Neural cell (in vitro differentiated cells): ENCODE measurements at regions not wholly inside any gene's neighbourhood (a gene's known extent, or its start where the extent isn't known, plus 50 kb on each side); places are given as distances from the start of the nearest gene placed in this dataset.

ENCODE experiments used
- H2AFZ ChIP-seq: fragments of 200-600, 300-800 bp; sonication (generic), shearing (Covaris generic); 2 replicates; pipeline ENCODE4 v1.6.0; 2014; ENCODE audit warnings: low read depth, mild to moderate bottlenecking, antibody characterized with exemption, low read length, moderate library complexity
- H3F3A ChIP-seq: fragments of 200-600 bp; shearing (Covaris generic); 2 replicates; pipeline ENCODE4 v1.6.1; 2016; ENCODE audit warnings: mild to moderate bottlenecking, moderate library complexity, mixed read lengths, antibody characterized with exemption, low read length; ENCODE audit not compliant: insufficient read depth, poor library complexity, severe bottlenecking
- H3K27ac ChIP-seq: fragments of 200-600, 300-800 bp; sonication (generic), shearing (Covaris generic); 2 replicates; pipeline ENCODE4 v1.5.1; 2014; ENCODE audit warnings: mild to moderate bottlenecking, low read length, moderate library complexity
- H3K27me3 ChIP-seq: fragments of 300-800, 200-600 bp; sonication (generic), shearing (Covaris generic); 2 replicates; pipeline ENCODE4 v1.6.0; 2014; ENCODE audit warnings: mild to moderate bottlenecking, low read depth, low read length, moderate library complexity; ENCODE audit not compliant: insufficient read depth
- H3K36me3 ChIP-seq: fragments of 300-800, 200-600 bp; sonication (generic), shearing (Covaris generic); 2 replicates; pipeline ENCODE4 v1.5.1; 2014; ENCODE audit warnings: mild to moderate bottlenecking, antibody characterized with exemption, low read length, moderate library complexity; ENCODE audit not compliant: insufficient read depth
- H3K4me2 ChIP-seq: fragments of 300-800, 200-600 bp; sonication (generic), shearing (Covaris generic); 2 replicates; pipeline ENCODE4 v1.6.0; 2014; ENCODE audit warnings: mild to moderate bottlenecking, low read length
- H3K4me3 ChIP-seq: fragments of 300-800, 200-600 bp; sonication (generic), shearing (Covaris generic); 2 replicates; pipeline ENCODE4 v1.5.1; 2014; ENCODE audit warnings: mild to moderate bottlenecking, low read length, moderate library complexity
- H3K79me2 ChIP-seq: fragments of 200-600 bp; shearing (Covaris generic); replicated peaks from 2 replicates; pipeline ENCODE4 v1.6.0; 2014; ENCODE audit warnings: mild to moderate bottlenecking, low read length, moderate library complexity; ENCODE audit not compliant: insufficient read depth
- H3K9ac ChIP-seq: fragments of 300-800, 200-600 bp; sonication (generic), shearing (Covaris generic); 2 replicates; pipeline ENCODE4 v1.6.1; 2016; ENCODE audit warnings: mild to moderate bottlenecking, low read length, mixed read lengths
- H3K9me2 ChIP-seq: fragments of 200-600 bp; shearing (Covaris generic); 2 replicates; pipeline ENCODE4 v1.6.1; 2016; ENCODE audit warnings: mild to moderate bottlenecking, low read length, mixed read lengths; ENCODE audit not compliant: insufficient read depth
- H3K9me3 ChIP-seq: fragments of 200-600, 300-800 bp; sonication (generic), shearing (Covaris generic); 2 replicates; pipeline ENCODE4 v1.6.1; 2016; ENCODE audit warnings: mild to moderate bottlenecking, mixed run types, low read length, moderate library complexity, mixed read lengths
- H4K20me1 ChIP-seq: fragments of 200-600 bp; shearing (Covaris generic); 2 replicates; pipeline ENCODE4 v1.6.1; 2016; ENCODE audit warnings: mild to moderate bottlenecking, mixed run types; ENCODE audit not compliant: insufficient read depth
- EP300 ChIP-seq: fragments of 450-650 bp; conservative IDR thresholded peaks from 2 replicates; pipeline ENCODE4 v1.6.1; 2014; ENCODE audit warnings: antibody characterized with exemption, mild to moderate bottlenecking, moderate library complexity; ENCODE audit not compliant: poor library complexity, severe bottlenecking
- EZH2 ChIP-seq: fragments of 200-600, 300-800 bp; shearing (Covaris generic), sonication (generic); IDR thresholded peaks from 2 replicates; pipeline ENCODE4 v1.6.1; 2014; ENCODE audit warnings: antibody characterized with exemption, low read length, borderline replicate concordance, mild to moderate bottlenecking; ENCODE audit not compliant: insufficient read depth, poor library complexity, severe bottlenecking
- MXI1 ChIP-seq: fragments of 450-650 bp; conservative IDR thresholded peaks from 2 replicates; pipeline ENCODE4 v1.6.1; 2014; ENCODE audit warnings: antibody characterized with exemption, mild to moderate bottlenecking; ENCODE audit not compliant: poor library complexity, severe bottlenecking
- POLR2AphosphoS5 ChIP-seq: IDR thresholded peaks from 2 replicates; pipeline ENCODE4 v1.6.1; 2012
- RAD21 ChIP-seq: fragments of 450-650 bp; conservative IDR thresholded peaks from 2 replicates; pipeline ENCODE4 v1.6.1; 2014; ENCODE audit warnings: antibody characterized with exemption, mild to moderate bottlenecking, moderate library complexity
- SMC3 ChIP-seq: fragments of 450-650 bp; conservative IDR thresholded peaks from 2 replicates; pipeline ENCODE4 v1.6.1; 2014; ENCODE audit warnings: antibody characterized with exemption, mild to moderate bottlenecking, moderate library complexity; ENCODE audit not compliant: poor library complexity
- TAF1 ChIP-seq: IDR thresholded peaks from 2 replicates; pipeline ENCODE4 v1.6.1; 2012; ENCODE audit warnings: low read depth
- TF ChIP-seq, protein P1 (sequence below): IDR thresholded peaks from 2 replicates; pipeline ENCODE4 v1.6.1; 2012; ENCODE audit warnings: borderline replicate concordance
- TF ChIP-seq, protein P2 (sequence below): fragments of 450-650 bp; IDR thresholded peaks from 2 replicates; pipeline ENCODE4 v1.5.1; 2014; ENCODE audit warnings: antibody characterized with exemption, mild to moderate bottlenecking, moderate library complexity; ENCODE audit not compliant: poor library complexity, severe bottlenecking

DNA sequence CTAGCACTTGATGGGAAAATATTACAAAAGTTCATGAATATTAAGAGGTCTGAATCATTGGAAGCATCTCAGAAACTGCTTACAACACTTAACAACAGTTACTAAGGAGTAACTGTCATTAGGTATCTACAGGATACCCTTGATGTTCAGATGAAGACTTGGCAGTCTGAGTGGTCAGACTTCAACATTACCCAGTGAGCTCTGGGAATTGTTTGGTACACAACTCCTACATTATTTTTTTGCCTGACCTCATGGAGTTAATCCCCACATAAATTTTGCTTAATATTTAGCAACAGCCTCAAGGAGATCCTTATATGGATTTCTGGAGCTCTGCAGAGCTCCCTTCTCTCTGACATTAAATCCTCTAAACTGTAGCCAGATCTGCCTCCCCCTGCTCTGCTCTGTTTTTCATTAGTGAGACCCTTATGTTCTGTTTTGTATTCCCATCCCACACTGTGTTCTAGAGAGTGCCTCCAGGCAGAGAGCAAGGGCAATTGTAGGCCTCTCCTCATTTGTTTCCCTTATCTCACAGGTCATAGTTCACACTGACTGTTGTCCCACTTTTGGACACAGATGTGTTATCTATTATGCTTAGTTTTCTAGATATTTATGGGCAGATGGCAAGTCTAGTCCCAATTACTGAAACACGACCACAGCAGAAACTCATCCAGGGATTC lies 368.8 kb downstream of the GASK1B start:
- no peak overlapping the region for H3K9ac ChIP-seq
- no peaks in the 10 kb centered on the region for H3K36me3 ChIP-seq
- H3K27me3 ChIP-seq, result no peaks in the 10 kb centered on the region
- no peak overlapping the region for H3K27ac ChIP-seq
- no peak overlapping the region for H2AFZ ChIP-seq
- H3K4me2 ChIP-seq, result no peak overlapping the region
- H3K79me2 ChIP-seq, result no peaks in the 10 kb centered on the region
- H3K9me2 ChIP-seq, result no peaks in the 10 kb centered on the region
- no peaks in the 10 kb centered on the region for H4K20me1 ChIP-seq
- H3K9me3 ChIP-seq, result peaks cover 6% of the 10 kb centered on the region
- no peaks in the 10 kb centered on the region for H3F3A ChIP-seq
- H3K4me3 ChIP-seq, result no peak overlapping the region
- TF ChIP-seq EP300 (no peak), SMC3 (no peak), MXI1 (no peak), POLR2AphosphoS5 (no peak), TAF1 (no peak), RAD21 (no peak), EZH2 (no peak)
- TF ChIP-seq, protein P1, sequence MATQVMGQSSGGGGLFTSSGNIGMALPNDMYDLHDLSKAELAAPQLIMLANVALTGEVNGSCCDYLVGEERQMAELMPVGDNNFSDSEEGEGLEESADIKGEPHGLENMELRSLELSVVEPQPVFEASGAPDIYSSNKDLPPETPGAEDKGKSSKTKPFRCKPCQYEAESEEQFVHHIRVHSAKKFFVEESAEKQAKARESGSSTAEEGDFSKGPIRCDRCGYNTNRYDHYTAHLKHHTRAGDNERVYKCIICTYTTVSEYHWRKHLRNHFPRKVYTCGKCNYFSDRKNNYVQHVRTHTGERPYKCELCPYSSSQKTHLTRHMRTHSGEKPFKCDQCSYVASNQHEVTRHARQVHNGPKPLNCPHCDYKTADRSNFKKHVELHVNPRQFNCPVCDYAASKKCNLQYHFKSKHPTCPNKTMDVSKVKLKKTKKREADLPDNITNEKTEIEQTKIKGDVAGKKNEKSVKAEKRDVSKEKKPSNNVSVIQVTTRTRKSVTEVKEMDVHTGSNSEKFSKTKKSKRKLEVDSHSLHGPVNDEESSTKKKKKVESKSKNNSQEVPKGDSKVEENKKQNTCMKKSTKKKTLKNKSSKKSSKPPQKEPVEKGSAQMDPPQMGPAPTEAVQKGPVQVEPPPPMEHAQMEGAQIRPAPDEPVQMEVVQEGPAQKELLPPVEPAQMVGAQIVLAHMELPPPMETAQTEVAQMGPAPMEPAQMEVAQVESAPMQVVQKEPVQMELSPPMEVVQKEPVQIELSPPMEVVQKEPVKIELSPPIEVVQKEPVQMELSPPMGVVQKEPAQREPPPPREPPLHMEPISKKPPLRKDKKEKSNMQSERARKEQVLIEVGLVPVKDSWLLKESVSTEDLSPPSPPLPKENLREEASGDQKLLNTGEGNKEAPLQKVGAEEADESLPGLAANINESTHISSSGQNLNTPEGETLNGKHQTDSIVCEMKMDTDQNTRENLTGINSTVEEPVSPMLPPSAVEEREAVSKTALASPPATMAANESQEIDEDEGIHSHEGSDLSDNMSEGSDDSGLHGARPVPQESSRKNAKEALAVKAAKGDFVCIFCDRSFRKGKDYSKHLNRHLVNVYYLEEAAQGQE, result no peak
- TF ChIP-seq, protein P2, sequence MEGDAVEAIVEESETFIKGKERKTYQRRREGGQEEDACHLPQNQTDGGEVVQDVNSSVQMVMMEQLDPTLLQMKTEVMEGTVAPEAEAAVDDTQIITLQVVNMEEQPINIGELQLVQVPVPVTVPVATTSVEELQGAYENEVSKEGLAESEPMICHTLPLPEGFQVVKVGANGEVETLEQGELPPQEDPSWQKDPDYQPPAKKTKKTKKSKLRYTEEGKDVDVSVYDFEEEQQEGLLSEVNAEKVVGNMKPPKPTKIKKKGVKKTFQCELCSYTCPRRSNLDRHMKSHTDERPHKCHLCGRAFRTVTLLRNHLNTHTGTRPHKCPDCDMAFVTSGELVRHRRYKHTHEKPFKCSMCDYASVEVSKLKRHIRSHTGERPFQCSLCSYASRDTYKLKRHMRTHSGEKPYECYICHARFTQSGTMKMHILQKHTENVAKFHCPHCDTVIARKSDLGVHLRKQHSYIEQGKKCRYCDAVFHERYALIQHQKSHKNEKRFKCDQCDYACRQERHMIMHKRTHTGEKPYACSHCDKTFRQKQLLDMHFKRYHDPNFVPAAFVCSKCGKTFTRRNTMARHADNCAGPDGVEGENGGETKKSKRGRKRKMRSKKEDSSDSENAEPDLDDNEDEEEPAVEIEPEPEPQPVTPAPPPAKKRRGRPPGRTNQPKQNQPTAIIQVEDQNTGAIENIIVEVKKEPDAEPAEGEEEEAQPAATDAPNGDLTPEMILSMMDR, result no peak

DNA sequence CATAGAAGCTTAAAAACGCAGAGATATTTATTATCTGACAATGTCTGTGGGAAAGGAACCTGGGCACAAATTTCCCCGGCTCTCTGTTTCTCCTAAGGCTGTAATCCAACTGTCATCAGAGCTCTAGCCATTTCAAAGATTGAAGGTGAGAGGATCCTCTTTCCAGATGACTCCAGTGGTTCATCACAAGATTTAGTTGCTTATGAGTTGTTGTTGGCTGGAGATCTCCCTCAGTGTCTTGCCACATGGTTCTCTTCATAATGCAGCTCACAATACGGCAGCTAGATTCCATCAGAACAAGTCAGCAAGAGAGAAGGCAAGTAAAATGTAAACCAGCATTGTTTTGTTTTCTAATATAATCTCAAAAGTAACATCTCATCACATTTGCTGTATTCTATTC lies 369.4 kb downstream of the GASK1B start:
- Histone ChIP-seq H3K4me3 (no peak overlapping the region), H4K20me1 (no peaks in the 10 kb centered on the region), H3K27me3 (no peaks in the 10 kb centered on the region), H3K9ac (no peak overlapping the region), H3K4me2 (no peak overlapping the region), H3K79me2 (no peaks in the 10 kb centered on the region), H2AFZ (no peak overlapping the region), H3K27ac (no peak overlapping the region), H3K9me3 (peaks cover 6% of the 10 kb centered on the region), H3F3A (no peaks in the 10 kb centered on the region), H3K9me2 (no peaks in the 10 kb centered on the region), H3K36me3 (no peaks in the 10 kb centered on the region)
- TF ChIP-seq, protein P1, result no peak
- TF ChIP-seq TAF1 (no peak), EZH2 (no peak), RAD21 (no peak)
- TF ChIP-seq, protein P2, result no peak
